GM13977 (cell line): ENCODE measurements at regions not wholly inside any gene's neighbourhood (a gene's known extent, or its start where the extent isn't known, plus 50 kb on each side); places are given as distances from the start of the nearest gene placed in this dataset.

Experiments
- DNase-seq: peaks from one replicate; pipeline ENCODE4 v3.0.0; 2012; ENCODE audit warnings: low spot score
- CTCF ChIP-seq: IDR thresholded peaks from 2 replicates; pipeline ENCODE4 v1.5.1; 2012; ENCODE audit warnings: mild to moderate bottlenecking, control low read depth; ENCODE audit not compliant: insufficient read depth; ENCODE audit errors: extremely low read depth, missing control alignments
- in situ Hi-C: fragments of 300-500 bp; cut with MboI; formaldehyde crosslinking; loops from one replicate; pipeline ENCODE4 v1.12.0; 2022; ENCODE audit warnings: low sequenced_read_pairs, low pct_unique_long_range_greater_than_20kb, mixed read lengths, inconsistent platforms; ENCODE audit not compliant: unreplicated experiment

- DNase-seq, result no peak
- in situ Hi-C loops, result no loop called here
- no peak for TF ChIP-seq CTCF
Measured at GRCh38 chr22:47552024-47552423, 789.6 kb downstream of the TBC1D22A start.

DNA sequence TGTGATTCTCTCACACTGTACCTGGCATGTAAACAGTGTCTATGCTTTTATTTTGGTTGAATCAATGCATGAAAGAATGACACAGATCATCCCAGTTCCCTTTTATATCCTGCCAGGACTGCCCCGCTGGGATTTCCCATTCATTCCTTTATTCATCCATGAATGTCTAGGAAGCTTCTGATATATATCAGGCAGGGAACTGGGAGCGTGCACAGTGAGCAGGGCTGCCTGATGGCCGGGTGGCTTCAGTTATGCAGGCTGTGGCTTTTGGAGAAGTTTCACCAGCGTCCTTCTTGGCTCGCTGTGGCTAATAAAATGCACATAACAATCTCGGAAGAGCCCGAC is 789.0 kb downstream of the TBC1D22A start:
- in situ Hi-C loops, result no loop called here
- TF ChIP-seq CTCF, result no peak
- DNase-seq, result no peak

- in situ Hi-C loops, result no loop called here
- no peak for TF ChIP-seq CTCF
- no peak for DNase-seq
Measured at GRCh38 chr22:47550524-47551430, 788.3 kb downstream of the TBC1D22A start.

GRCh38 chr22:47549741-47550340 is 787.4 kb downstream of the TBC1D22A start:
- TF ChIP-seq CTCF, result no peak
- DNase-seq, result no peak
- in situ Hi-C loops, result no loop called here

DNA sequence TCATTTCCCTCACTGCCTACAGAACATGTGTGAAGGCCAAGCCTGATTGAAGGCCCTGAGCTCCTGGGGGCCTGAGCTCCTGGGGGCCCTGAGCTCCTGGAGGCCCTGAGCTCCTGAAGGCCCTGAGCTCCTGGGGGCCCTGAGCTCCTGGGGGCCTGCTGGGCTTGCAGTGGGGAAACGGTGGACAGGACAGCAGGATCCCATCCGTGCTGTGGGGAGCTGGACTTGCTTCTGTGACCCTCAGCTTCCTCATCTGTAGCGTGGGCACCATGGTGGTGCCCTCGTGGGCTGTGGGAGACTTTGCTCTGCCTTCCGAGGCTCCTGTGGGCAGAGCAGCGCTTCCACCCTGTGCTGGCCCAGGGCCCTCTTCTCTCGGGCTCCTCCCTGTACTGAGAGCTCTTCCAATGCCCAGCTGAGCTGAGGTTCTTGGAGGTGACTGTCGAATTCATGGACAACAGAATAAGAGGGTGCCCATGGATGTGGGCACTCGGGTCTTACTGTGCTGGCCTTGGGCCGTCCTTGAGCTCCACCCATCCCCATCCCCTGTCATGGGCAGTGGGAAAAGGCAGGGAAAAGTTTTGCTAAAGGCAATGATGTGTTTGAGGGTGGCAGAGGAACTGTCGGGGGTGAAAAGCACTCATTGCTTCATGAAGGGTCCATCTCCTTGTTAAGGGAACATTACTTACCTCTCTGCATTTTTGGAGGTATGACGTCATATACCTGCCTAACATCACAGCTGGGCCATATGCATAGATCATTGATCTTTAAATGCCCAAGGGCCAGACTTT is 786.7 kb downstream of the TBC1D22A start:
- no peak for TF ChIP-seq CTCF
- in situ Hi-C loops, result no loop called here
- DNase-seq, result no peak

GRCh38 chr22:47547881-47548650 is 785.6 kb downstream of the TBC1D22A start:
- in situ Hi-C loops, result no loop called here
- DNase-seq, result no peak
- no peak for TF ChIP-seq CTCF
